NCI-H510A treated with DMSO at 0.1 percent for 48 hours (cell line): ENCODE measurements at regions not wholly inside any gene's neighbourhood (a gene's known extent, or its start where the extent isn't known, plus 50 kb on each side); places are given as distances from the start of the nearest gene placed in this dataset.

Source experiments
- DNase-seq: peaks from one replicate; lab custom pipeline; 2025; lab: John Stamatoyannopoulos, UW

DNA sequence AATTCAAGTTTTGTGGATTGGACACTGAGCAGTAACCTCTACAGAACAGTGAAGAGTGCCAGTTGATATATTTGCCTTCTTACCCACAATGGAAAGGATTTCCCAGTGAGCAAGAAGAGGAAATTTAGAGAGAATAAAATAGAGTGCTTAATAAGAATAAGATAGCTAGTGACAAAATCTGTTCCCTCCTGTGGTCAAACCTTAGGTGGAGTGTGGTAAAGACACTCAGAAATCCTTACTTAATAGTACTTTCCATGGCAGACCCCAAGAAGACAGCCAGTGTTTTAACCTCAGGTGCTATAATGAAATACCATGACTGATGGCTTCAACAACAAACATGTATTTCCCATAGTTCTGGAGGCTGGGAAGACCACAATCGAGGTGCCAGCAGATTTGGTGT is 108.4 kb upstream of the TNFAIP3 start:
- DNase-seq, result no peak

DNA sequence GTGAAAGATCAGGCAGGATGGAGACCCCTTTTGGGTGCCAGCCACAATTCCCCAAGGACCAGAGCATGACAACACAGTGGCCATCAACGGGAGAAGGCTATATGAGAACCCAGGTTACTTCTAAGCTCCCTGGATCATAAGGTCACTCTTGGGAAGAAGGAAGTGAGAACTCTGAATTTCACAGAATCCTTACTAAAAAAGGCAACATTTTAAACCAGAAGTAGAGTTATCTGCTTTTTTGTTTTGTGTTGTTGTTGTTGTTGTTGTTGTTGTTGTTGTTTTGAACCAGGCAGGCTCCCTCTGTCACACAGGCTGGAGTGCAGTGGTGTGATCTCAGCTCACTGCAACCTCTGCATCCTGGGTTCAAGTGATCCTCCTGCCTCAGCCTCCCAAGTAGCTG is 107.4 kb upstream of the TNFAIP3 start:
- no peak for DNase-seq

DNA sequence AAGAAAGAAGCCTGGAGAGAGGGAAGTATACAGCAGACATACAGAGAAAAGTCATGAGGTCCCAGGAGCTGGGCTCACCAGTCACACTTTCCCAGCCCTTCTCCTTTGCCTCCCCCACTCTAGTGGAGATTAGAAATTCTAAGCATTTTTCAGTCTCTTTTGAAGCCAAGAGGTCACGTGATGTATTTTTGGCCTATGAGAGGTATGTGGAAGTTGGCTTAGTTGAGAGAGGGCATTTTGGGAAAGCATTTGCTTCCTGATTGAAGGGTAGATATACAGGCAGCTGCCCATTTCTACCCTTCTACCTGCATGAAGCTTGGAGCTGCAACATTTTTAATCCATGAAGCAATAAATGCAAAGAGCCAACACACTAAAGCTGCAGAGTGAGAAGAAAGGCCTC is 106.0 kb upstream of the TNFAIP3 start:
- no peak for DNase-seq

DNA sequence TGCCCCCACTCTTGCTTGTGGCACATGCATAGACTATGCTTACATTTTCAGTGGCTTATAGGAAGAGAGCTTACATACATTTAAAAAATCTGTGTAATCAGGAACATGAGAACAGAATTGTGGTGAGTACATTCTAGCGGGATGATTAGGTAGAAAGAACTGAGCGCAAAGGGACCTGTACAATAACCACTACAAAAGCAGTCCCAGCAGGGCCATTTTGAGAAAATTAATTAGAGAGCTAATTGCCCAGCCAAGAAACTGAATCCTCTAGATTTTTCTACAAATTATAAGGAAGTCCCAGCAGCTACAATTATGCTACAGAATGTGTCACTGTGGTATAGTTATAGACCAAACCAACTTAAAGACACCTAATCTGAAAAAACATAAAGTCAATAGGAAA is 105.6 kb upstream of the TNFAIP3 start:
- DNase-seq, result no peak

DNA sequence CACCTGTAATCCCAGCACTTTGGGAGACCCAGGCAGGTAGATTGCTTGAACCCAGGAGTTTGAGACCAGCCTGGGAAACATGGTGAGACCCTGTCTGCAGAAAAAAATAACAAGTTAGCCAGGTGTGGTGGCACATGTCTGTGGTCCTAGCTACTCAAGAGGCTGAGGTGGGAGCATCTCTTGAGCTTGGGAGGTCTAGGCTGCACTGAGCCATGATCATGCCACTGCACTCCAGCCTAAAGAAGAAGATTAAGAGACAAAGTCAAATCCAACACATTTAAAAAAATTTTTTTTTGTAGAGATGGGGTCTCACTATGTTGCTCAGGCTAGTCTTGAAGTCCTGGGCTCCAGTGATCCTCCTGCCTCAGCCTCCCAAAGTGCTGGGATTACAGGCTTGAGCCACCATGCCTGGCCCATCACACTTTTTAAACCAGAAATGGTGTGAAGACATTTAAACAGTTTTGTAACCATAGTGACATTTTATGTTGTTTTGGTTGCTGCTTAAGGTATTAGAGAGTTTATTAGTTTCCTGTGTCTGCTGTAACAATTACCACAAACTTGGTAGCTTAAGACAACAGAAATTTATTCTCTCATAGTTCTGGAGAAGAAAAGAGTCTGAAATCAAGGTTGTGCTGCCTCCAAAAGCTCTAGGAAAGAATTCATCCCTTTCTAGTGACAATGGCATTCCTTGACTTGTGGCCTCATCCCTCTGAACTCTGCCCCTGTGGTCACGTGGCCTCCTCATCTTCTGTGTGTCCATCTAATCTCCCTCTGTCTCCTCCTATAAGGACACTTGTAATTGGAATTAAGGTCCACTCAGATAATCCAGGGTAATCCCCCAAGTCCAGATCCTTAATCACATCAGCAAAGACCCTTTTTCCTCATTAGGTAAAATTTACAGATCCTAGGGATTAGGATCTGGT is 104.6 kb upstream of the TNFAIP3 start:
- no peak for DNase-seq

DNA sequence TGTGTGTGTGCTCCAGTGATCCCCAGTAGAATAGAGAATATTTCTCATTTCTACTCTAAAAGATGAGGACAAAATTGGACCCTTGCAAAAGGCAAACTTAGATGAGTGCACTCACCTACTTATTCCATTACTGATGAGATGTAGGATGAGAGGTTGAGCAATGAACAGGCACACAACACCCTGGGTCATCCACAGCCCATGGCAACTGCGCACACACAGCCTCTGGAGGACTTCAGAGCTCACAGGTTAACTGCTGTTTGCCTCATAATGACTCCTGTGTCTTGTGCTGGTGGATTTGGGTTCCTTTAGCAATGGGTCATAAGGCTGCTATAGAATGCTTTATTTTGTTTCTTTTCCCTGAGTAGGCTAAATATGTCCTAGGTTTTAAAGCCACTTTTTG is 103.6 kb upstream of the TNFAIP3 start:
- DNase-seq, result no peak

DNA sequence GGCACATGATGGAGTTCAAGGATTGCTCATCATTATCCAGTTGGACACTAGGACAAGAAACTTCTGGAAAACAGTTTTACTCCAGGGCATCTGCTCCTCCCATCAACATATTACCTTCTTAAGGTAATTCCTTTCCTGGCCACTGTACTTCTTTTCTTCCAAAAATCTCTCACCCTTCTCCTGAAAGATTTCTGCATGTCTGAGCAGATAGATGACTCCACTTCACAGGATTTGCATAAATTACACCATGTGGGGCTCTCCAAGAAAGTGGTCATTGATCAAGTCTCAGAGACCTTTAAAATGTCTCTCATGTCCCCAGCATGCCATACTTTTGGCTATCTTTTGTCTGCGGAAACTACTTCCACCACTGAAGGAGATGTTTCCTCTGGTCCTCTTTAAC is 103.2 kb upstream of the TNFAIP3 start:
- DNase-seq, result no peak

DNA sequence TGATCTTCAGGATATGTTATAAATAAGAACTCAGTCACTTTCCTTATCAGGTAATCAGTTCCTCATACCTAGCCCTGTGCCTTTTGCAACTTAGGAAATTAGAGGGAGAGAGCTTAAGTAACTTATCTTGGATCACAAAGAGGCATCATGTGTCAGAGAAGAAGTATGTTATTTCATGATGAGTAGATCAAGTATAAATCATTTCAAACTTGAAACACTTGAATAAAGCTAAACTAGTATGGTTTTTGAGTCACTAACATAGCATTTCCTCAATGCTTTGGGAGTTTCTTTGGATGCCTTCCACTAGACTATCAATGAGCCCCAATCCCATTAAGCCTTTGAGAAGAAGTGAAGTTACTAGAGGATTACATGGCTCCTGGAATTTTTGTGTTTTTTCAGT is 102.6 kb upstream of the TNFAIP3 start:
- no peak for DNase-seq

DNA sequence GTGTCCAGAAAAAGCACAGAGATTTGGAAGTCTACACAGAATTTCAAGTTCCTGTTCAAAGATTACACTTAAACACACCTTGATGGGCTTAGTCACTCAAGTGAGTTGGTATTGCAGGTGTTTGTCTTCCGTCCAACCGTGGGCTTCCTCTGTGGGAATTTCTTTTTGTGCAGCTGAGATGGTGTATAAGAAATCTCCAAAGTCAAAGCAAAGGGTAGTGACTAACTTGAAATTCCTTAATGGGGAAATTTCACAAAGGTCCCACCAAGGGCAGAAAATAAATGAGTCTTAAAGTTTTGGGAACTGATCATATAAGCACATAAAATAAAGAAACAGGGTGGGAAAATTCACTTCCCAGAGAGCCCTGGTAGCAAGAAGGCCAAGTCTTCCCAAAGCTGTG is 102.0 kb upstream of the TNFAIP3 start:
- no peak for DNase-seq

DNA sequence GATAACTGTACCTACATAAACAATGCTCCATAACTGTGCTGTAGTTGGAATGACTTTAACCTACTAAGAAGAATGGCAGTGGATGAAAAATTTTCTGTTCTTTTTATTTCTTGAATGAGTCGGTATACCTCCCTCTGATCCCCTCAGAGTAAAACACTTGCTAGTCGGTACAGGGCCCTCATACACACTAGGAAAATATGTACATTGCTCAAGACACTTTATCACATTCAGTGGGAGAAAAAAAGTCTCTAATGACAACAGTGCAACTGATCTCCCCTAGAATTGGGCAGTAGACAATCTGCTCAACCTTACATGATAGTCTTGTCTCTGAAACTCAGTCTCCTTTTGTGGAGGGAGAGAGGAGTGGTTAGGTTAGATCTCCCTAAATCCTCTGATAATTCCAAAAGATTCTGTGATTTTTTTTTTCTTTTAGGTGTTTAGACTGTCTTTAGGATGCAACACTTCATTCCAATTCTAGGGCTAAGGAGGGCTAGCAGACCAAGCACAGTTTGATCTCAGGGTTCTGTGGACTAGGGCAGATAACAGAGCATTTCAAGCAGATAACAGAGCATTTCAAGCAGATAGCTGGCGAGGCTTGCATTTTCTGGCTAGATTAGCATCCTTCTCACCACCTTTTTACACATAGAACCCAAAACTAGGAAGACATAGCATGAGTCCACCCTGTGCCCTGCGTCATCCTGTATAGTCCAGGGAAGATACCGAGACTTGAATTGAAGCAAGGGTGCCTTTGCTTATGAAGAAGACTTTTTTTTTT is 100.3 kb upstream of the TNFAIP3 start:
- DNase-seq, result no peak

DNA sequence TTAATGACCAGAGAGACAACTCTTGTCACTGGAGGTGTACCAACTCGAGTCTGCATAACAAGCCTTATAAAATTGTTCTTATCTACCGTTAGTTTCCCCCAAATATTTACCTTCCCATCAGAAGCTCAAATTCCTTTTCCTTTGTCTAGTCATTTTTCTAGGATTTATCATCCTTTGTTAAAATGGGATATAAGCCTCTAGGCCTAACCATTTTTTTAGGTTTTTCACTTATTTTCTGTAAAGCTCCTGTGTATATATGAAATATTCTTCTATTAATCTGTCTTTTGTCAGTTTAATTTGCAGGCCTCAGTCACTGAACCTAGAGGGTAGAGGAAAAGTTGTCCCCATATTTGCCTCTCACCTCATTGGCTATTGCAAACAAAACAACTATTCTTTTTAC is 99.6 kb upstream of the TNFAIP3 start:
- DNase-seq, result no peak

DNA sequence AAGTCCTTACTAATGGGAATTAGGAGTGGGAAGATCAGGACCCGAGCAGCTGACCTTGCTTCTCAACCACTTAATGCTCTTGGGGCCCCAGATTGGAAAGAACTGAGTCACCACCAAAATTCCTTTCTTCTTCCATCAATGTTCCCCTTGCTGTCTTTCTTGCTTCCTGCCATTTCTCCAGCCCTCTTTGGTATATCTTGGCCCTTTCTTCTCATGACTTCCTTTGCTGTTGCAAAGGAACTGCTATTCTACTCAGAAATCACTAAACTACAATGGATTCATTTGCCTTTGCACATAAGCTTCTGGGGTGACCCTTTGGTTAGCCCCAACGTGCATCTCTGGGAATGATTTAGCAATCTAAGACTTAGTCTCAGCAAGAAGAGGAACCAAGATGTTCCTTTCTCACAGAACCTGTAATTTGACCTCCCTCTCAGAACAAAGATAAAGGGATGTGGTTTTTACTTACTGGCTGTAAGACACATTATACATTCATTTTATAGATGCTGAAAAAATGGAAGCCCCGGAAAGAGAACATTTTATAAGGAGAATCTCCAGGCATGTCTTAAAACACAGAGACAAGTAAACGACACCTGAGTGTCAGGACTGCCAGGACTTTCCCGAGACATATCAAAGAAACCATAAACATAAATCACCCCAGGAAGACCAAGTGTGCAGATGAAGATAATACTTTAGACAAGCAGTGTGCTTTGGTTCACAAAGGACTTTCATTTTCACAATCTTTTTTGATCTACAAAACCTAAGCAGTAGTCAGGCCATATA is 99.0 kb upstream of the TNFAIP3 start:
- DNase-seq, result no peak

DNA sequence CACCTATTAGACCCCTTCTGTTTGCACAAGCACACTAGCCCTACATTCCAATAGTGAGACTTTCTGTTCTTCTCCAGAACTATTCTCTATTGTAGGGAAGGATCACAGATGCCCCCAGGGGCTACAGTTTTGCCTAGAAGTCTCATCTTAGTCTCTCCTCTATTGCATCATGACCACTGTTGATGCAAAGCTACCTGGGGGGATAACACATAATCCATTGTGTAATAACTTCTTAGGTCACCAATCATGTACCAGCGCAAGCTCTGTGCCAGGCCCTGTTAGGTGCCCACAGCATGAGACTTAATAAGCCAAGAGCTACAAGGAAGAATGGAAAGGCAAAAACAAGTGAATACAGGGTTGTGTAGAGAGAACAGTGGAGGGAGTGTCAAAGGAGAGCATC is 98.1 kb upstream of the TNFAIP3 start:
- DNase-seq, result no peak

DNA sequence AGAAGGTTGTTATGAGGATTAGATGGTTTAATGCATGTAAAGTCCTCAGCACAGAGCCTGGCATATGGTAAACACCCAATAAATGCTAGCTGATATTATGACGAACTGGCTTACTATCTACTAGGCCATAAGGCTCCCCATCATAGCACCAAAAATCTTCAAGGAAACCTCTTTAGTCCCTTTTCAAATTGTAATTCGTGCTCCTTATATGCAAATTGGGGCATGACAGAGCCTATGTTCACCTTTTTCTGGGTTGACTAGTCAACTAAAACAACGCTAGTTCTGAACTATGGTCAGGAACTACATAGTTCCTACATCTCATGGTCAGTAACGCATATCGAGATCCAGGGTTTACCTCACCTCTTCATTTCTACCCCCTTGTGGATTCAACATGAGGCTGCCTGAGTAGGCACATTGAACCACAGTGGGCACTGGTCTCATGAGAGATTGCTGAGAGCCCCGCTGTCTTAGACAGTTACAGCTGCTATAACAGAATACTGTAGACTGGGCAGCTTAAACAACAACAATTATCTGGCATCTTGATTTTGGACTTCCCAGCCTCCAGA is 97.2 kb upstream of the TNFAIP3 start:
- DNase-seq, result no peak

DNA sequence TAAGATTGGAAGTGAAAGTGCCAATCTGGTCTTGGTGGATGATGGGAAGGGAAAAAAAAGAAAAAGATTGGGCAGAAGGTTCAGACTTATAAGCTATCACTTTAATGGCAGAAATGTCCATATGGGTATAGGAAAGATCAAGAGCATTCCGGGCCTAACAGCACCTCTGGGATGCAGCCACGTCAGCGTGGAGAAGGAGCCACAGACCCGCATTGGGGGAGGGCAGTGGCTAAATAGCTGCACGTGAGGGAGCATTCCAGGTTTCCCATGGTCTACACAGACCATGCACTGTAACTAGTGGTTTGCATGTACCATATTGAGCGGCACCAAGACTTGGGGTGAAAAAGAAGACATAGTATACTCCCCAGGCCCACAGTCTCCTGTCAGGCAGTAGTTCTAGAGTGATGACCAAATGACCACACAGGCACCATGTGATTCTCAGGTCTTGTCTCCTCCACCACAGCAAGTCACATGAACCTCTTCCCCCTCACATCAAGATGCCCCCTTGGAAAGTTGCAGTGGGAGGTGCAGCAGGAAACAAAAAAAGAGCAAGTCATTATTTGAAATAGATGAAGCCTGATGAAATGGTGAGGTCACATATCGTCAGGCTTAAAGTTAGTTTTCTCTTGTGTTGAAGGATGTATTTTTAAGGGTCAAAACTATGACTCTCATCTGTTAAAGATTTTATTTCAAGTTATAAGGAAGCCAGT is 94.4 kb upstream of the TNFAIP3 start:
- no peak for DNase-seq

DNA sequence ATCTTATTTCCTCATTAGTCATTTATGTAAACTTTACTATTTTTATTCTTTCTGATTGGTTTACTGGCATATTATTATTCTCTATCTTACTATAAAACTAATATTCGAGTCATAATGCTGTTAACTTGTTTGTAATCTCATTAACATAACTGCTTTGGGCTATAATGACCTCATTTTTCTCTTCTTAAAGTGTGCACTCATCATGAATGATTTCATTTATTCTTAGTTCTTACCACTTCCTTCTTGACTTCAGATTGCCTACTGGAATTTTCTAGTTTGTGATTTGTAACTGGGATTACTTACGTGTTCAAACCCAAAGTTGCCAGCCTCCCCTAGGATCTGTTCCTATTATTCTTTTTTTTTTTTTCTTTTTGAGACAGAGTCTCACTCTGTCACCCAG is 91.8 kb upstream of the TNFAIP3 start:
- no peak for DNase-seq

DNA sequence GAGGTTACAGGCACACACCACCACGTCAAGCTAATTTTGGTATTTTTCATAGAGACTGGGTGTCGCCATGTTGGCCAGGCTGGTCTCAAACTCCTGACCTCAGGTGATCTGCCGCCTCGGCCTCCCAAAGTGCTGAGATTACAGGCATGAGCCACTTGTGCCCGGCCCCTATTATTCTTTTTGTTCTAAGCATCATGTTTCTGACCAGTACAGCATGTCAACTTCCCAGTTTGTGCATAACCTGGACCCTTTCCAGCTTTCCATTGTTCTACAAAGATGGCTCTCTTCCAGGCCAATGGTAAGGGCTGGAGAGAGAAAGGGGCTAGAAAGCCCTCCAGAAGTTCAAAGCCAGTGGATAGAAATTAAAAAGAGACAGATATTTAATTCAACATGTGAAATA is 91.3 kb upstream of the TNFAIP3 start:
- no peak for DNase-seq

DNA sequence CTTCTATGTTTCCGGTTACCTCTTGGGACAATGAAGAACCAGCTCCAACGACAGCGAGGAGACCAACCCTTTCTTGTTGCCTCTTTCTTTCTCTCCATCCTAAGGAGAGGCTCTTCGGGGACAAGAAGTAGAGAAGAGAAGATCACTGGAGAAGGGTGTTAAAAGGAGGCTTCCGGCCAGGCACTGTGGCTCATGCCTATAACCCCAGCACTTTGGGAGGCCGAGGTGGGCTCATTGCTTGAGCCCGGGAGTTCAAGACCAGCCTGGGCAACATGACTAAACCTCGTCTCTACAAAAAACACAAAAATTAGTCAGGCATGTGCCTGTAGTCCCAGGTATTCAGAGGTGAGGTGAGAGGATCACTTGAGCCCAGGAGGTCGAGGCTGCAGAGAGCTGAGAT is 90.8 kb upstream of the TNFAIP3 start:
- DNase-seq, result no peak

DNA sequence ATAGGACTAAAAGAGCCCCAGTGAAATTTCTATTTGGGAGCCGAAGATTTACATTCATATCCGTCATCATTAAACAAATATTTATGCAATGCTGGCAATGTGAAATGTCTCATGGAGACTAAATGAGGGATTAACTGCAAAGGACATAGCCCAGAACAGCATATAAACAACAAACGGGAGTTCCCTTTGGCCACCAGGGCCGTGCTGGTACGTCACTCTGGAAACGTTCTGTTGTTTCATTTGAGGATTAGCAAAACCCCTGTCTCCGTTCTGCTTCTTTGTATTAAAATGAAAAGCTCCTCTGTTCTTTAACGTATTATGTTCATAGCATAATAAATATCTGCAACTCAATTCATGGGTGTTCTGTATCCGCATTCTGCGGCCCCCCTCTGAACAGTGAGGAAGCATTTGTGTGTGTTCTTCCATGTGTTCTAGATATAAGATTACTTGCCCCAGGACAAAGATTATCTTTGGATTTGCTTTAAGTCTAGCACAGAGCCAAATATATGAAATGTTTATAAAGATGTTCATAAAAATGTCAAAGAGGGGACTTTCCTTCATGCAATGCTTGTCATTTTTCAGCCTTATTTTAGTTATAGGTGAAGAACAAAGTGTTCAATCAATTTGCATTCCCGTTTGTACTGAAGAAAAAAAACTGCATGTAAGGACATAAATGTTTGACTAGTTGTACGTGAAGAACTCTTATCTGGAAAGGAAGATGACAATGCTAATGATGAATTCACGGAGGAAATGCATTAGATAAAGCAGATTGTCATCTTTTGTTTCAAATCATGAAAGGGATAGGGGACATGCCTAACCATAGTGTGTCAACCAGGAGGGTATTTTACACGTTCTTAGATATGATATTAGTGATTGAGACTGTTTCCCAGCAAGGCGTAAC is 90.0 kb upstream of the TNFAIP3 start:
- no peak for DNase-seq

DNA sequence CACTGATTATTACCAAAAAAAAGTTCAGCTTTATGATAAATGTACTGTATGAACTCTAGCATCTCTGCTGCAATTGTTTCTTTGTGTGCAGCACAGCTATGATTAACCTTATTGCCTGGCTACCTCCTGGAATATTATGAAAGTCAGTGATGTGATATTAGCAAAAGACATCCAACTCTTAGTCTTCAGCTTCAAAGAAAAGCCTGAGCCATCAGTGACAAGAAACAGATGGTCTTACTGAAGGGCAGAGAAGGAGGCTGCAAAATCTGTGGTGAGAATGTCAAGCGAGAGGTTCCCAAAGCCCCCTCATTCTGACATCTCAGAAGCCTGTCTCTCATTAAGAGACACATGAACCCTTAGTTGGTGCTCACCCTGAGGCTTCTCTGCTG is 89.4 kb upstream of the TNFAIP3 start:
- no peak for DNase-seq

DNA sequence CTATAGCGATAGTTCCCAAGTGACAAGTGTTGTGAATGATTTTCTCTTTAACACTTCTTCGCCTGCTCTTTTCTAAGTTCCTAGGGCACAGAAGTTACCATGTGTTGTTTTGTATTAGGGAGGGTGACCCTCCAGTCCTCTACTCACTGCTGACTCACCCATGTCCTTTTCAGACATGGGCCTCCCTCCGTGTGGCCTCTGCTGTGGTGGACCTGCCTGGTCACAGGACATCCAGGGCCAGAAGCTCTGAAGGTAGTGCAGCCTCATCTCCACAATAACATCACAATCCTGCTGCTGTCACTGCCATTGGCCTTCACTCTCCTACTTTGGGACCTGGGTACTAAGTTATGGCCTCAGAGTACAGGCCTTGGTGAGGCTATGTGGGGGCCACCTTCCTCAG is 87.1 kb upstream of the TNFAIP3 start:
- DNase-seq, result no peak
